A549 (cell line): ENCODE measurements at regions not wholly inside any gene's neighbourhood (a gene's known extent, or its start where the extent isn't known, plus 50 kb on each side); places are given as distances from the start of the nearest gene placed in this dataset.

Source experiments
- CEBPB ChIP-seq, 2 experiments: fragments of >200 bp in 1 of 2; sonication (Bioruptor Twin) in 1 of 2; formaldehyde crosslinking in 1 of 2; IDR thresholded peaks; 2 replicates each; pipeline ENCODE4 v1.6.1; 2012 to 2016
- CTCF ChIP-seq: fragments of >200 bp; sonication (Bioruptor Twin); formaldehyde crosslinking; IDR thresholded peaks from 3 replicates; pipeline ENCODE4 v1.5.1; 2016
- EHMT2 ChIP-seq: fragments of 200-600 bp; sonication (generic); IDR thresholded peaks from 2 replicates; pipeline ENCODE4 v1.6.1; 2016; ENCODE audit warnings: antibody characterized with exemption, low read depth, mild to moderate bottlenecking, moderate library complexity
- ELK1 ChIP-seq: fragments of 150-350 bp; IDR thresholded peaks from 2 replicates; pipeline ENCODE4 v1.6.1; 2014; ENCODE audit warnings: low read depth, mild to moderate bottlenecking, low read length
- GATA3 ChIP-seq: IDR thresholded peaks from 2 replicates; pipeline ENCODE4 v1.6.1; 2012; ENCODE audit warnings: borderline replicate concordance
- HOXA7 ChIP-seq: fragments of 250-450 bp; sonication (Bioruptor Pico); IDR thresholded peaks from 2 replicates; pipeline ENCODE4 v1.5.0; 2020; ENCODE audit warnings: mild to moderate bottlenecking, moderate library complexity
- MYC ChIP-seq: IDR thresholded peaks from 2 replicates; pipeline ENCODE4 v1.6.1; 2012; ENCODE audit warnings: mild to moderate bottlenecking, inconsistent platforms, low read length, improper control_type of control experiment, borderline replicate concordance
- POLR2A ChIP-seq: IDR thresholded peaks from 2 replicates; pipeline ENCODE4 v1.6.1; 2012; ENCODE audit warnings: mild to moderate bottlenecking, low read length
- REST ChIP-seq: fragments of 200-600 bp; sonication (generic); IDR thresholded peaks from 2 replicates; pipeline ENCODE4 v1.6.1; 2016; ENCODE audit warnings: antibody characterized with exemption, mild to moderate bottlenecking, moderate library complexity
- SREBF2 ChIP-seq: fragments of 450-650 bp; IDR thresholded peaks from 2 replicates; pipeline ENCODE4 v1.6.1; 2014; ENCODE audit warnings: mild to moderate bottlenecking, moderate library complexity
- USF2 ChIP-seq: fragments of 450-650 bp; IDR thresholded peaks from 2 replicates; pipeline ENCODE4 v1.6.1; 2014; ENCODE audit warnings: antibody characterized with exemption
- ZC3H11A ChIP-seq: fragments of 450-650 bp; IDR thresholded peaks from 2 replicates; pipeline ENCODE4 v1.6.1; 2014; ENCODE audit warnings: antibody characterized with exemption, mild to moderate bottlenecking

- TF ChIP-seq CTCF (no peak), GATA3 (no peak), MYC (no peak), HOXA7 (no peak), POLR2A (no peak), REST (no peak), EHMT2 (no peak), ZC3H11A (no peak), SREBF2 (no peak), ELK1 (no peak), CEBPB (IDR thresholded peaks at IDR 0.05) (no peak), USF2 (no peak)
Measured at GRCh38 chr3:1495466-1495865, 402.6 kb downstream of the CNTN6 start.
